HFFc6 (cell line): ENCODE measurements at regions not wholly inside any gene's neighbourhood (a gene's known extent, or its start where the extent isn't known, plus 50 kb on each side); places are given as distances from the start of the nearest gene placed in this dataset.
A peak's percentile ranks its signal among the peaks of the same experiment; 100 is the strongest.

Source experiments
- DNase-seq: peaks from one replicate; pipeline ENCODE4 v3.0.0-alpha.2; 2018
- H3K27ac Mint-ChIP-seq: 2 replicates; pipeline ENCODE4 v1.8.0; 2020; ENCODE audit warnings: mild to moderate bottlenecking, mixed read lengths
- H3K27me3 Mint-ChIP-seq: 2 replicates; pipeline ENCODE4 v1.8.0; 2021; ENCODE audit warnings: mild to moderate bottlenecking, moderate library complexity, mixed read lengths; ENCODE audit not compliant: insufficient read depth
- H3K36me3 Mint-ChIP-seq: 2 replicates; pipeline ENCODE4 v1.8.0; 2021; ENCODE audit warnings: low read depth, mixed read lengths
- H3K4me1 Mint-ChIP-seq: 2 replicates; pipeline ENCODE4 v1.8.0; 2020; ENCODE audit warnings: low read depth, mixed read lengths
- H3K4me3 Mint-ChIP-seq: 2 replicates; pipeline ENCODE4 v1.8.0; 2020; ENCODE audit warnings: mild to moderate bottlenecking, moderate library complexity, mixed read lengths
- H3K9me3 Mint-ChIP-seq: 2 replicates; pipeline ENCODE4 v1.8.0; 2020; ENCODE audit warnings: mild to moderate bottlenecking, mixed read lengths
- TF ChIP-seq, protein P1 (sequence below): fragments of 200-600 bp; sonication (generic); IDR thresholded peaks from 2 replicates; pipeline ENCODE4 v1.5.0; 2021; ENCODE audit warnings: antibody characterized with exemption, mild to moderate bottlenecking

DNA sequence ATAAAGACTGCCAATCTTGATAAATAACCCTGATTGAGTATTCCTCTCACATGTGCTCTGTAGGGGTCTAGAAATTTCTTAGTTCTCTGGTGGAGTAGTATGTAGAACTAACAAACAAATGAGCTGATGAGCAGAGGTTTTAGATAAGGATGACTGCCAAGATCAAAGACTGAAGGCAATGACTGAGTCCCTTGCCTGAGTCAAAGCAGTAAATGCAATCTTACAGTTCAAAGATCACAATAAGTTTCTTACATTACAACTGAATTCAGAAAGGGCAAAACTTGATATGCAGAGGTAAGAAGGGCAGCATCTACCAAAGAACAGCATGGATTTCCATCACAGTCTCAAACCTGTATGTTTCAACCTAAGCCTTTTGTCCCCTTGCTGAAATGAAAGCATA lies 172.2 kb upstream of the POU1F1 start:
- H3K4me3 Mint-ChIP-seq: no peak overlapping the region
- no peak for DNase-seq
- H3K9me3 Mint-ChIP-seq: no peaks in the 10 kb centered on the region; the same call in 1 of the 2 replicates
- TF ChIP-seq, protein P1, sequence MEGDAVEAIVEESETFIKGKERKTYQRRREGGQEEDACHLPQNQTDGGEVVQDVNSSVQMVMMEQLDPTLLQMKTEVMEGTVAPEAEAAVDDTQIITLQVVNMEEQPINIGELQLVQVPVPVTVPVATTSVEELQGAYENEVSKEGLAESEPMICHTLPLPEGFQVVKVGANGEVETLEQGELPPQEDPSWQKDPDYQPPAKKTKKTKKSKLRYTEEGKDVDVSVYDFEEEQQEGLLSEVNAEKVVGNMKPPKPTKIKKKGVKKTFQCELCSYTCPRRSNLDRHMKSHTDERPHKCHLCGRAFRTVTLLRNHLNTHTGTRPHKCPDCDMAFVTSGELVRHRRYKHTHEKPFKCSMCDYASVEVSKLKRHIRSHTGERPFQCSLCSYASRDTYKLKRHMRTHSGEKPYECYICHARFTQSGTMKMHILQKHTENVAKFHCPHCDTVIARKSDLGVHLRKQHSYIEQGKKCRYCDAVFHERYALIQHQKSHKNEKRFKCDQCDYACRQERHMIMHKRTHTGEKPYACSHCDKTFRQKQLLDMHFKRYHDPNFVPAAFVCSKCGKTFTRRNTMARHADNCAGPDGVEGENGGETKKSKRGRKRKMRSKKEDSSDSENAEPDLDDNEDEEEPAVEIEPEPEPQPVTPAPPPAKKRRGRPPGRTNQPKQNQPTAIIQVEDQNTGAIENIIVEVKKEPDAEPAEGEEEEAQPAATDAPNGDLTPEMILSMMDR: no peak
- no peaks in the 10 kb centered on the region; the same call in 1 of the 2 replicates for H3K4me1 Mint-ChIP-seq
- H3K27me3 Mint-ChIP-seq: peaks cover 14% of the 10 kb centered on the region
- H3K27ac Mint-ChIP-seq: no peak overlapping the region
- H3K36me3 Mint-ChIP-seq: no peaks in the 10 kb centered on the region; the same call in 1 of the 2 replicates

DNA sequence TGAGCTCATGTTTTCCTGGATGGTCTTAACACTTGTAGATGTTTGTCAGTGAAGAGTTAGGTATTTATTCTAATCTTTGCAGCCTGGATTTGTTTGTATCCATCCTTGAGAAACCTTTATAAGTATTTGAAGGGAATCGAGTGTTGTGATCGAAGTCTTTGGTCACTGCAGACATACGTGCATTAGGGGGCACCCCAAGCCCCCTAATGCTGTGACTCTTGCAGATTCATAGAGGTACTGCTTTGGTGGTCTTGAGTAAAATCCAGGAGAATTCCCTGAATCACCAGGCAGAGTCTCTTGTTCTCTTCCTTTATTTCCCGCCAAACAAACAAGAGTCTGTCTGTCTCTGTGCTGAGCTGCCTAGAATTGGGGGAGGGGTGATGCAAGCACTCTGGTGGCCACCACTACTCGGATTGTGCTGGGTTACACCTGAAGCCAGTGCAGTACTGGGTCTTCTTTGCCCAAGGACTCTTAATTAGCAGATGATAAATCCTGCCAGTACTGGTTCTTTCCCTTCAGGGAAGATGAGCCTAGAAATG lies 170.5 kb upstream of the POU1F1 start:
- no peak overlapping the region for H3K27ac Mint-ChIP-seq

DNA sequence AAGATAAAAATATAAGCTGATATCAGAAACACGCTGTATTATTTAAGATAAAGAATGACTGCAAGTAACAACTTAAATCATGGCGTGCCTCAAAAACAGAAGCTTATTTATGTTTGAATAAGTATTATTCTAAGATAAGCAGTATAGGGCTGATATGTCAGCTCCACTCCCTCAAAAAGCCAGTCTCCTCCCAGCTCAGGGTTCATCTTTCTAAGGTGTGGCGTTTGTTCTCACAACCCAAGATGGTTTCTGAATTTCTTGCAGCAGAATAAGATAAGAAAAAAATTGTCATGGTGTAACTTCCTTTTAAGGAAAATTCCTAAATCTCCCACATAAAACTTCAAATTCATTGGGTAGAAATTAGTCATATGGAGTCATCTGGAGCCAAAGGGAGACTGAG lies 166.1 kb upstream of the POU1F1 start:
- H3K4me3 Mint-ChIP-seq: no peak overlapping the region
- no peak overlapping the region for H3K27ac Mint-ChIP-seq
- peaks cover 33% of the 10 kb centered on the region for H3K4me1 Mint-ChIP-seq
- peaks cover 2% of the 10 kb centered on the region; the same call in 1 of the 2 replicates for H3K27me3 Mint-ChIP-seq
- H3K9me3 Mint-ChIP-seq: no peaks in the 10 kb centered on the region; the same call in 1 of the 2 replicates
- H3K36me3 Mint-ChIP-seq: no peaks in the 10 kb centered on the region; the same call in 1 of the 2 replicates
- no peak for DNase-seq
- TF ChIP-seq, protein P1: no peak

More for the DNA sequence above, 170.5 kb upstream of the POU1F1 start:
- no peak overlapping the region for H3K4me3 Mint-ChIP-seq
- DNase-seq: no peak
- H3K9me3 Mint-ChIP-seq: no peaks in the 10 kb centered on the region; the same call in 1 of the 2 replicates
- H3K36me3 Mint-ChIP-seq: no peaks in the 10 kb centered on the region; the same call in 1 of the 2 replicates
- peaks cover 11% of the 10 kb centered on the region for H3K27me3 Mint-ChIP-seq
- H3K4me1 Mint-ChIP-seq: no peaks in the 10 kb centered on the region; the same call in 1 of the 2 replicates
- TF ChIP-seq, protein P1: no peak

DNA sequence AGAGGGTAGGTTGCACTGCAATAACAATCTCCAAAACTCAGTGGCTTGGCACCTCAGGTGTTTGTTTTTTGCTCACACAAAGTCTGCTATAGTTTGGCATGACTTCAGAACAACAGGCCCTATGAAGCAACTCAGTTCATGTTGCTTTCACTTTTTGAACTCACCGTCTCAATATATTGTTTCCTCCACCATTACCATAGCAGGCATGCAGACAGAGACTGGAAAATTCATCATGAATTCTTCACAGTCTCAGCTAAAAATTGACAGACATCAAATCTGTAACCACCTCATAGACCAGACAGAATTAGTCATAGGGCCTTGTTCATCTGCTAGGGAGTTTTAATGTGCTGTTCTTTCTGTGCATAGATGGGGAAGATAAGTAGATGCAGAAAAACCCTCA lies 161.4 kb upstream of the POU1F1 start:
- DNase-seq: peak; percentile 15
- Mint-ChIP-seq H3K27ac (peak overlapping the region; percentile 13; the same call in 1 of the 2 replicates), H3K9me3 (no peaks in the 10 kb centered on the region)

DNA sequence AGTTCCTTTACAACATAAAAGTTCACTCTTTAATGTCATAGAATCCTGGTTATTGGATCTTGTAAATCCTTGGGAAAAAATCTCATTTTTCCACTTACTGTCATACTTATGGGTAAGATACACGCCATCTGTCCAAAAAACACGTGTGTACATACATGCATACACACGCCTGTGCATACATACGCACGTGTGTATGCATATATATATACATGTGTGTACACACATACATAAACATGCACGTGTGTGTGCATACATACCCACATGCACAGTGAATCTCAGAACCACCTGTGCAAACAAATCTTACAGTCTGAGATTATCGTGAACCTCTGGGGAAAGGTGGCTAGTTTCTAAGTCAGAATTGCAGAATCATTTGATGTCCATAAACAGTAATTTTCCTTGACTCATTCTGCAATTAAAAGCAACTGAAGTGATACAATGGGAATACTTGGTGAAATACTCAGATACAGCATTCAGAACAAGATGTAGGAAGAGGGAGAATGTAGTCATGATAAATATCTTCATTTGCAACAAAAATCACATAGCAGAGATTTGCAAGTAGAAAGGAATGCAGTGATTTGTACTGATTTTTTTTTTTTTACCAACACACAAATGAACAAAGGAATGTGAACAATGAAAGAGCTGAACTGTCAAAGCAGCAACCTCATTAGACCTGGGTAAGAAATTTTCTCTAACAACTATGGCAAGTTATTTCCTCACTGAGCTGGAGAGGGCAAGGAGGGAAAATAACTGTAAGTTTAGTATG lies 160.6 kb upstream of the POU1F1 start:
- TF ChIP-seq, protein P1: no peak
- peak overlapping the region; percentile 6; the same call in 1 of the 2 replicates for H3K4me3 Mint-ChIP-seq
- H3K27me3 Mint-ChIP-seq: peaks cover 5% of the 10 kb centered on the region; the same call in 1 of the 2 replicates
- no peaks in the 10 kb centered on the region for H3K36me3 Mint-ChIP-seq
- H3K27ac Mint-ChIP-seq: no peak overlapping the region
- H3K4me1 Mint-ChIP-seq: peaks cover 64% of the 10 kb centered on the region
- H3K9me3 Mint-ChIP-seq: no peaks in the 10 kb centered on the region
- DNase-seq: peak; percentile 65

More for the DNA sequence above, 161.4 kb upstream of the POU1F1 start:
- H3K27me3 Mint-ChIP-seq: peaks cover 5% of the 10 kb centered on the region; the same call in 1 of the 2 replicates
- no peaks in the 10 kb centered on the region for H3K36me3 Mint-ChIP-seq
- H3K4me3 Mint-ChIP-seq: peak overlapping the region; percentile 65
- TF ChIP-seq, protein P1: no peak
- H3K4me1 Mint-ChIP-seq: peaks cover 60% of the 10 kb centered on the region
